ENCODE measurements at regions not wholly inside any gene's neighbourhood (a gene's known extent, or its start where the extent isn't known, plus 50 kb on each side); places are given as distances from the start of the nearest gene placed in this dataset.

GRCh38 chr5:35407697-35408096, 177.4 kb upstream of the PRLR start:
- no peak for TF ChIP-seq CTCF (conservative IDR thresholded peaks at IDR 0.05)
- no peak overlapping the region for H3K27ac ChIP-seq

GRCh38 chr5:35405938-35406337, 175.7 kb upstream of the PRLR start:
- TF ChIP-seq CTCF (conservative IDR thresholded peaks at IDR 0.05) = no peak
- no peak overlapping the region for H3K27ac ChIP-seq

- H3K27ac ChIP-seq = no peak overlapping the region
- TF ChIP-seq CTCF (conservative IDR thresholded peaks at IDR 0.05) = no peak
Observed at GRCh38 chr5:35404701-35405100, 174.4 kb upstream of the PRLR start.

GRCh38 chr5:35393901-35394300, 163.6 kb upstream of the PRLR start:
- no peak overlapping the region for H3K27ac ChIP-seq
- TF ChIP-seq CTCF (conservative IDR thresholded peaks at IDR 0.05) = no peak

GRCh38 chr5:35384658-35385057, 154.4 kb upstream of the PRLR start:
- no peak overlapping the region for H3K27ac ChIP-seq
- no peak for TF ChIP-seq CTCF (conservative IDR thresholded peaks at IDR 0.05)

GRCh38 chr5:35383041-35383440, 152.8 kb upstream of the PRLR start:
- no peak for TF ChIP-seq CTCF (conservative IDR thresholded peaks at IDR 0.05)
- H3K27ac ChIP-seq = no peak overlapping the region

- TF ChIP-seq CTCF (conservative IDR thresholded peaks at IDR 0.05) = no peak
- H3K27ac ChIP-seq = no peak overlapping the region
Observed at GRCh38 chr5:35377653-35378052, 147.4 kb upstream of the PRLR start.

GRCh38 chr5:35374584-35374983, 144.3 kb upstream of the PRLR start:
- no peak for TF ChIP-seq CTCF (conservative IDR thresholded peaks at IDR 0.05)
- no peak overlapping the region for H3K27ac ChIP-seq
